GM23338 (cell line): ENCODE measurements at regions not wholly inside any gene's neighbourhood (a gene's known extent, or its start where the extent isn't known, plus 50 kb on each side); places are given as distances from the start of the nearest gene placed in this dataset.

Experiments used
- ATAC-seq: fragments of 200-7000 bp; cut with Tn5 transposase; 3 replicates; pipeline ENCODE4 v1.9.1; 2020
- DNase-seq: peaks from one replicate; pipeline ENCODE4 v3.0.0-alpha.2; 2015; ENCODE audit warnings: low spot score
- H2AFZ ChIP-seq: fragments of 200-600 bp; sonication (generic); 2 replicates; pipeline ENCODE4 v1.8.0; 2016; ENCODE audit warnings: antibody characterized with exemption, mild to moderate bottlenecking, moderate library complexity
- H3F3A ChIP-seq: fragments of 200-600 bp; sonication (generic); replicated peaks from 2 replicates; pipeline ENCODE4 v1.8.0; 2017; ENCODE audit warnings: antibody characterized with exemption, mixed run types, low read depth
- H3K27ac ChIP-seq: fragments of 200-600 bp; sonication (generic); 2 replicates; pipeline ENCODE4 v1.6.1; 2016; ENCODE audit warnings: low read depth
- H3K27me3 ChIP-seq: fragments of 200-600 bp; sonication (generic); 2 replicates; pipeline ENCODE4 v1.8.0; 2016; ENCODE audit warnings: mild to moderate bottlenecking, mixed run types, moderate library complexity; ENCODE audit not compliant: insufficient read depth
- H3K36me3 ChIP-seq: fragments of 200-600 bp; sonication (generic); 2 replicates; pipeline ENCODE4 v1.8.0; 2016; ENCODE audit warnings: mild to moderate bottlenecking; ENCODE audit not compliant: insufficient read depth
- H3K4me1 ChIP-seq: fragments of 200-600 bp; sonication (generic); 2 replicates; pipeline ENCODE4 v1.8.0; 2016; ENCODE audit warnings: mild to moderate bottlenecking, moderate library complexity; ENCODE audit not compliant: insufficient read depth
- H3K4me2 ChIP-seq: fragments of 200-600 bp; sonication (generic); 2 replicates; pipeline ENCODE4 v1.7.1; 2017; ENCODE audit warnings: mixed run types
- H3K4me3 ChIP-seq: fragments of 200-600 bp; sonication (generic); 2 replicates; pipeline ENCODE4 v1.6.1; 2016; ENCODE audit warnings: mixed run types
- H3K79me2 ChIP-seq: fragments of 200-600 bp; sonication (generic); replicated peaks from 2 replicates; pipeline ENCODE4 v1.8.0; 2017; ENCODE audit warnings: mild to moderate bottlenecking; ENCODE audit not compliant: insufficient read depth
- H3K9me2 ChIP-seq: fragments of 200-600 bp; sonication (generic); 2 replicates; pipeline ENCODE4 v1.8.0; 2017; ENCODE audit not compliant: insufficient read depth
- H4K20me1 ChIP-seq: fragments of 200-600 bp; sonication (generic); replicated peaks from 2 replicates; pipeline ENCODE4 v1.8.0; 2017; ENCODE audit warnings: mild to moderate bottlenecking; ENCODE audit not compliant: insufficient read depth
- H3K27ac Mint-ChIP-seq: 2 replicates; pipeline ENCODE4 v1.8.0; 2020; ENCODE audit warnings: inconsistent platforms, mild to moderate bottlenecking, moderate library complexity, mixed read lengths
- H3K27me3 Mint-ChIP-seq: 3 replicates; pipeline ENCODE4 v1.8.0; 2022; ENCODE audit warnings: low read depth, mild to moderate bottlenecking, moderate library complexity, mixed read lengths, inconsistent platforms; ENCODE audit not compliant: insufficient read depth, poor library complexity
- H3K36me3 Mint-ChIP-seq: 3 replicates; pipeline ENCODE4 v1.8.0; 2021; ENCODE audit warnings: low read depth, mild to moderate bottlenecking, inconsistent platforms, moderate library complexity, mixed read lengths
- H3K4me1 Mint-ChIP-seq: 3 replicates; pipeline ENCODE4 v1.8.0; 2020; ENCODE audit warnings: mild to moderate bottlenecking, inconsistent platforms, mixed read lengths
- H3K4me3 Mint-ChIP-seq: 3 replicates; pipeline ENCODE4 v1.8.0; 2021; ENCODE audit warnings: moderate library complexity, mild to moderate bottlenecking, inconsistent platforms, mixed read lengths
- H3K9me3 Mint-ChIP-seq: 3 replicates; pipeline ENCODE4 v1.8.0; 2020; ENCODE audit warnings: moderate library complexity, mild to moderate bottlenecking, inconsistent platforms, mixed read lengths
- CREB1 ChIP-seq: fragments of 250-450 bp; sonication (Bioruptor Pico); IDR thresholded peaks from 2 replicates; pipeline ENCODE4 v1.5.0; 2020; ENCODE audit warnings: low read depth, mild to moderate bottlenecking, moderate library complexity
- CTCF ChIP-seq, 2 experiments: fragments of 200-600 bp in 1 of 2; sonication (generic) in 1 of 2; conservative IDR thresholded peaks; 2 replicates each; pipeline versions ENCODE4 v1.5.1 to v1.6.1; 2016 to 2017; ENCODE audit warnings: antibody characterized with exemption in 2 of 2, low read depth in 2 of 2, mild to moderate bottlenecking in 2 of 2, moderate library complexity in 1 of 2
- ETS1 ChIP-seq: IDR thresholded peaks from 2 replicates; pipeline ENCODE4 v1.6.1; 2016; ENCODE audit warnings: antibody characterized with exemption
- EZH2 ChIP-seq: fragments of 200-600 bp; sonication (generic); IDR thresholded peaks from one replicate; pipeline ENCODE4 v1.8.0; 2017; ENCODE audit warnings: antibody characterized with exemption, mild to moderate bottlenecking, low read depth; ENCODE audit not compliant: unreplicated experiment
- EZH2phosphoT487 ChIP-seq: fragments of 200-600 bp; sonication (generic); IDR thresholded peaks from one replicate; pipeline ENCODE4 v1.8.1; 2018; ENCODE audit warnings: antibody characterized with exemption; ENCODE audit not compliant: unreplicated experiment
- JUNB ChIP-seq: IDR thresholded peaks from one replicate; pipeline ENCODE4 v1.6.1; 2016; ENCODE audit warnings: antibody characterized with exemption; ENCODE audit not compliant: unreplicated experiment
- NANOG ChIP-seq: IDR thresholded peaks from 2 replicates; pipeline ENCODE4 v1.6.1; 2016; ENCODE audit warnings: antibody characterized with exemption, borderline replicate concordance
- POLR2AphosphoS5 ChIP-seq: IDR thresholded peaks from 2 replicates; pipeline ENCODE4 v1.6.1; 2016; ENCODE audit warnings: antibody characterized with exemption, low read depth
- REST ChIP-seq: IDR thresholded peaks from one replicate; pipeline ENCODE4 v1.6.1; 2018; ENCODE audit warnings: antibody characterized with exemption; ENCODE audit not compliant: unreplicated experiment
- STAT1 ChIP-seq: IDR thresholded peaks from one replicate; pipeline ENCODE4 v1.6.1; 2016; ENCODE audit warnings: antibody characterized with exemption; ENCODE audit not compliant: unreplicated experiment
- ZNF114 ChIP-seq: fragments of 250-450 bp; sonication (Bioruptor Pico); IDR thresholded peaks from 2 replicates; pipeline ENCODE4 v1.5.0; 2020; ENCODE audit warnings: mild to moderate bottlenecking, moderate library complexity
- ZNF331 ChIP-seq: fragments of 250-450 bp; sonication (Bioruptor Pico); IDR thresholded peaks from 2 replicates; pipeline ENCODE4 v1.5.0; 2020; ENCODE audit warnings: low read depth, mild to moderate bottlenecking, moderate library complexity
- TF ChIP-seq, protein P1 (sequence below): fragments of 250-450 bp; sonication (Bioruptor Pico); IDR thresholded peaks from 2 replicates; pipeline ENCODE4 v1.5.0; 2020; ENCODE audit warnings: mild to moderate bottlenecking, moderate library complexity

DNA sequence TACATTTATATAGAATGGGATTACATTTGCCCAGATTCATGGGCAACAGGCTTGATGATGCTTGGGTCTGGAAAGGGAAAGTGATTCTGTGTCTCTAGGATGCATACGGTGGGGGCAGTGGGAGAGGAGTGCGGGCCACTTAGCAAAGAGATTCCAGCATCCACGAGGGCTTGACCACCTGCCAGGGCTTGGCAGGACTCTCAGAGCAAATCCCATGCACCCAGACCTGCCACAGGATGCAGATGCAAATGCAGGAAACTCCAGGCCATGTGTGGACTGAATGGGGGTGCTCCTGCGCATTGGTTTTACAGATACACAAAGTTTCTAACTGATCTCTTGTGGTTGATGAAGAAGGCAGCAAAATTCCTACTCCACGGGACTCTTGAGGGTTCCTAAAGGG lies 334.7 kb downstream of the CYRIA start:
- Mint-ChIP-seq H3K4me1 (peaks cover 45% of the 10 kb centered on the region), H3K9me3 (no peaks in the 10 kb centered on the region), H3K27me3 (peaks cover 9% of the 10 kb centered on the region), H3K36me3 (no peaks in the 10 kb centered on the region), H3K4me3 (peak overlapping the region; percentile 1; the same call in 1 of the 3 replicates), H3K27ac (no peak overlapping the region)
- no peak for TF ChIP-seq ZNF114 (CRISPR knock-in tag)
- TF ChIP-seq NANOG = no peak
- TF ChIP-seq, protein P1, sequence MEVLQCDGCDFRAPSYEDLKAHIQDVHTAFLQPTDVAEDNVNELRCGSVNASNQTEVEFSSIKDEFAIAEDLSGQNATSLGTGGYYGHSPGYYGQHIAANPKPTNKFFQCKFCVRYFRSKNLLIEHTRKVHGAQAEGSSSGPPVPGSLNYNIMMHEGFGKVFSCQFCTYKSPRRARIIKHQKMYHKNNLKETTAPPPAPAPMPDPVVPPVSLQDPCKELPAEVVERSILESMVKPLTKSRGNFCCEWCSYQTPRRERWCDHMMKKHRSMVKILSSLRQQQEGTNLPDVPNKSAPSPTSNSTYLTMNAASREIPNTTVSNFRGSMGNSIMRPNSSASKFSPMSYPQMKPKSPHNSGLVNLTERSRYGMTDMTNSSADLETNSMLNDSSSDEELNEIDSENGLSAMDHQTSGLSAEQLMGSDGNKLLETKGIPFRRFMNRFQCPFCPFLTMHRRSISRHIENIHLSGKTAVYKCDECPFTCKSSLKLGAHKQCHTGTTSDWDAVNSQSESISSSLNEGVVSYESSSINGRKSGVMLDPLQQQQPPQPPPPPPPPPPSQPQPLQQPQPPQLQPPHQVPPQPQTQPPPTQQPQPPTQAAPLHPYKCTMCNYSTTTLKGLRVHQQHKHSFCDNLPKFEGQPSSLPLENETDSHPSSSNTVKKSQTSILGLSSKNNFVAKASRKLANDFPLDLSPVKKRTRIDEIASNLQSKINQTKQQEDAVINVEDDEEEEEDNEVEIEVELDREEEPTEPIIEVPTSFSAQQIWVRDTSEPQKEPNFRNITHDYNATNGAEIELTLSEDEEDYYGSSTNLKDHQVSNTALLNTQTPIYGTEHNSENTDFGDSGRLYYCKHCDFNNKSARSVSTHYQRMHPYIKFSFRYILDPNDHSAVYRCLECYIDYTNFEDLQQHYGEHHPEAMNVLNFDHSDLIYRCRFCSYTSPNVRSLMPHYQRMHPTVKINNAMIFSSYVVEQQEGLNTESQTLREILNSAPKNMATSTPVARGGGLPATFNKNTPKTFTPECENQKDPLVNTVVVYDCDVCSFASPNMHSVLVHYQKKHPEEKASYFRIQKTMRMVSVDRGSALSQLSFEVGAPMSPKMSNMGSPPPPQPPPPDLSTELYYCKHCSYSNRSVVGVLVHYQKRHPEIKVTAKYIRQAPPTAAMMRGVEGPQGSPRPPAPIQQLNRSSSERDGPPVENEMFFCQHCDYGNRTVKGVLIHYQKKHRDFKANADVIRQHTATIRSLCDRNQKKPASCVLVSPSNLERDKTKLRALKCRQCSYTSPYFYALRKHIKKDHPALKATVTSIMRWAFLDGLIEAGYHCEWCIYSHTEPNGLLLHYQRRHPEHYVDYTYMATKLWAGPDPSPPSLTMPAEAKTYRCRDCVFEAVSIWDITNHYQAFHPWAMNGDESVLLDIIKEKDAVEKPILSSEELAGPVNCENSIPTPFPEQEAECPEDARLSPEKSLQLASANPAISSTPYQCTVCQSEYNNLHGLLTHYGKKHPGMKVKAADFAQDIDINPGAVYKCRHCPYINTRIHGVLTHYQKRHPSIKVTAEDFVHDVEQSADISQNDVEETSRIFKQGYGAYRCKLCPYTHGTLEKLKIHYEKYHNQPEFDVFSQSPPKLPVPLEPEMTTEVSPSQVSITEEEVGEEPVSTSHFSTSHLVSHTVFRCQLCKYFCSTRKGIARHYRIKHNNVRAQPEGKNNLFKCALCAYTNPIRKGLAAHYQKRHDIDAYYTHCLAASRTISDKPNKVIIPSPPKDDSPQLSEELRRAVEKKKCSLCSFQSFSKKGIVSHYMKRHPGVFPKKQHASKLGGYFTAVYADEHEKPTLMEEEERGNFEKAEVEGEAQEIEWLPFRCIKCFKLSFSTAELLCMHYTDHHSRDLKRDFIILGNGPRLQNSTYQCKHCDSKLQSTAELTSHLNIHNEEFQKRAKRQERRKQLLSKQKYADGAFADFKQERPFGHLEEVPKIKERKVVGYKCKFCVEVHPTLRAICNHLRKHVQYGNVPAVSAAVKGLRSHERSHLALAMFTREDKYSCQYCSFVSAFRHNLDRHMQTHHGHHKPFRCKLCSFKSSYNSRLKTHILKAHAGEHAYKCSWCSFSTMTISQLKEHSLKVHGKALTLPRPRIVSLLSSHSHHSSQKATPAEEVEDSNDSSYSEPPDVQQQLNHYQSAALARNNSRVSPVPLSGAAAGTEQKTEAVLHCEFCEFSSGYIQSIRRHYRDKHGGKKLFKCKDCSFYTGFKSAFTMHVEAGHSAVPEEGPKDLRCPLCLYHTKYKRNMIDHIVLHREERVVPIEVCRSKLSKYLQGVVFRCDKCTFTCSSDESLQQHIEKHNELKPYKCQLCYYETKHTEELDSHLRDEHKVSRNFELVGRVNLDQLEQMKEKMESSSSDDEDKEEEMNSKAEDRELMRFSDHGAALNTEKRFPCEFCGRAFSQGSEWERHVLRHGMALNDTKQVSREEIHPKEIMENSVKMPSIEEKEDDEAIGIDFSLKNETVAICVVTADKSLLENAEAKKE (CRISPR knock-in tag) = no peak
- no peak for TF ChIP-seq JUNB
- no peak for TF ChIP-seq CREB1 (CRISPR knock-in tag)
- no peak for TF ChIP-seq EZH2phosphoT487
- no peak for TF ChIP-seq POLR2AphosphoS5
- no peak for TF ChIP-seq STAT1
- no peak for TF ChIP-seq ZNF331 (CRISPR knock-in tag)
- no peak for TF ChIP-seq CTCF (conservative IDR thresholded peaks at IDR 0.05; ENCODE audit: low read depth in 2 of 2)
- no peak for TF ChIP-seq REST
- no peak for TF ChIP-seq ETS1
- TF ChIP-seq EZH2 = no peak
- DNase-seq (peak; percentile 24), ATAC-seq (peak; percentile 38)
- no peaks in the 10 kb centered on the region for H3K79me2 ChIP-seq
- H2AFZ ChIP-seq = no peak overlapping the region
- no peaks in the 10 kb centered on the region for H3K36me3 ChIP-seq
- peaks cover 38% of the 10 kb centered on the region for H3K4me1 ChIP-seq
- peak overlapping the region; percentile 36; the same call in 1 of the 2 replicates for H3K4me3 ChIP-seq
- no peaks in the 10 kb centered on the region for H3K9me2 ChIP-seq
- H3K4me2 ChIP-seq = peak overlapping the region; percentile 67
- no peaks in the 10 kb centered on the region for H3F3A ChIP-seq
- no peak overlapping the region for H3K27ac ChIP-seq
- no peaks in the 10 kb centered on the region for H4K20me1 ChIP-seq
- peaks cover 8% of the 10 kb centered on the region; the same call in 1 of the 2 replicates for H3K27me3 ChIP-seq
